GM23248 (cell line): ENCODE measurements at regions not wholly inside any gene's neighbourhood (a gene's known extent, or its start where the extent isn't known, plus 50 kb on each side); places are given as distances from the start of the nearest gene placed in this dataset.
"Not testable (repeated sequence)": the region's sequence is repeated elsewhere in the genome, so short reads cannot be mapped to it uniquely, and the experiment has no call there.

Source experiments
- DNase-seq: peaks from one replicate; pipeline ENCODE4 v3.0.0-alpha.2; 2015
- H2AFZ ChIP-seq: fragments of 200-600 bp; sonication (generic); 2 replicates; pipeline ENCODE4 v1.6.1; 2016; ENCODE audit warnings: antibody characterized with exemption
- H3F3A ChIP-seq: fragments of 200-600 bp; sonication (generic); 2 replicates; pipeline ENCODE4 v1.6.1; 2016; ENCODE audit warnings: mild to moderate bottlenecking, antibody characterized with exemption, mixed run types; ENCODE audit not compliant: insufficient read depth
- H3K27ac ChIP-seq: fragments of 200-600 bp; sonication (generic); 2 replicates; pipeline ENCODE4 v1.5.1; 2016; ENCODE audit warnings: mild to moderate bottlenecking
- H3K27me3 ChIP-seq: fragments of 200-600 bp; sonication (generic); replicated peaks from 2 replicates; pipeline ENCODE4 v1.6.1; 2016; ENCODE audit warnings: mild to moderate bottlenecking; ENCODE audit not compliant: insufficient read depth
- H3K36me3 ChIP-seq: fragments of 200-600 bp; sonication (generic); 2 replicates; pipeline ENCODE4 v1.6.1; 2016; ENCODE audit warnings: low read depth, mild to moderate bottlenecking
- H3K4me1 ChIP-seq: fragments of 200-600 bp; sonication (generic); 2 replicates; pipeline ENCODE4 v1.6.1; 2016; ENCODE audit warnings: mild to moderate bottlenecking; ENCODE audit not compliant: insufficient read depth
- H3K4me2 ChIP-seq: fragments of 200-600 bp; sonication (generic); one replicate; pipeline ENCODE4 v1.6.1; 2016; ENCODE audit warnings: mild to moderate bottlenecking; ENCODE audit not compliant: unreplicated experiment
- H3K4me3 ChIP-seq: fragments of 200-600 bp; sonication (generic); 2 replicates; pipeline ENCODE4 v1.5.1; 2016; ENCODE audit warnings: mild to moderate bottlenecking
- H3K79me2 ChIP-seq: fragments of 200-600 bp; sonication (generic); 2 replicates; pipeline ENCODE4 v1.6.1; 2016; ENCODE audit warnings: mild to moderate bottlenecking; ENCODE audit not compliant: insufficient read depth
- H3K9ac ChIP-seq: fragments of 200-600 bp; sonication (generic); 2 replicates; pipeline ENCODE4 v1.6.1; 2016; ENCODE audit warnings: mild to moderate bottlenecking
- H3K9me2 ChIP-seq: fragments of 200-600 bp; sonication (generic); 2 replicates; pipeline ENCODE4 v1.6.1; 2016; ENCODE audit warnings: mixed run types, mild to moderate bottlenecking, moderate library complexity; ENCODE audit not compliant: insufficient read depth
- H3K9me3 ChIP-seq: fragments of 200-600 bp; sonication (generic); one replicate; pipeline ENCODE4 v1.6.1; 2017; ENCODE audit warnings: low read depth
- H4K20me1 ChIP-seq: fragments of 200-600 bp; sonication (generic); 2 replicates; pipeline ENCODE4 v1.6.0; 2016; ENCODE audit not compliant: insufficient read depth
- EZH2 ChIP-seq: fragments of 200-600 bp; sonication (generic); IDR thresholded peaks from 2 replicates; pipeline ENCODE4 v1.6.1; 2018; ENCODE audit warnings: antibody characterized with exemption, mild to moderate bottlenecking; ENCODE audit not compliant: insufficient read depth, poor library complexity, severe bottlenecking
- EZH2phosphoT487 ChIP-seq: fragments of 200-600 bp; sonication (generic); IDR thresholded peaks from 2 replicates; pipeline ENCODE4 v1.6.1; 2018; ENCODE audit warnings: antibody characterized with exemption, moderate library complexity, mild to moderate bottlenecking, low read depth; ENCODE audit not compliant: insufficient read depth
- WGBS, 2 experiments: methylation state at CpG; one replicate each; pipeline ENCODE4 v1.1.6; 2015 to 2017; ENCODE audit warnings: low lambda C conversion rate in 2 of 2, low coverage in 1 of 2; ENCODE audit errors: missing lambda C conversion rate in 2 of 2; 5-methylcytosine and 5-hydroxymethylcytosine counted together
- in situ Hi-C: fragments of 300-500 bp; cut with MboI; formaldehyde crosslinking; loops from 2 replicates; pipeline ENCODE4 v1.15.0; 2020

- no peak overlapping the region for H3K4me3 ChIP-seq
- no peaks in the 10 kb centered on the region for H3K79me2 ChIP-seq
- DNase-seq: no peak
Measured at GRCh38 chr13:80074143-80074752, 266.7 kb downstream of the SPRY2 start.

GRCh38 chr13:80072231-80072630 is 268.7 kb downstream of the SPRY2 start:
- in situ Hi-C loops: no loop called here
- Histone ChIP-seq H3K4me2 (no peak overlapping the region), H3K9me3 (no peaks in the 10 kb centered on the region), H3K27ac (no peak overlapping the region), H3K9ac (no peak overlapping the region), H2AFZ (no peak overlapping the region), H3K9me2 (no peaks in the 10 kb centered on the region), H3K36me3 (no peaks in the 10 kb centered on the region), H3K4me3 (no peak overlapping the region), H3F3A (no peaks in the 10 kb centered on the region), H4K20me1 (no peaks in the 10 kb centered on the region), H3K79me2 (no peaks in the 10 kb centered on the region), H3K27me3 (no peaks in the 10 kb centered on the region), H3K4me1 (no peaks in the 10 kb centered on the region)
- no peak for DNase-seq
- no peak for TF ChIP-seq EZH2phosphoT487
- TF ChIP-seq EZH2: no peak

More at GRCh38 chr13:80074143-80074752, 266.7 kb downstream of the SPRY2 start:
- Histone ChIP-seq H2AFZ (no peak overlapping the region), H3K9me3 (no peaks in the 10 kb centered on the region), H3K9me2 (no peaks in the 10 kb centered on the region), H4K20me1 (no peaks in the 10 kb centered on the region), H3K9ac (no peak overlapping the region), H3K27ac (no peak overlapping the region), H3K27me3 (no peaks in the 10 kb centered on the region), H3K4me2 (no peak overlapping the region), H3F3A (no peaks in the 10 kb centered on the region), H3K4me1 (no peaks in the 10 kb centered on the region), H3K36me3 (no peaks in the 10 kb centered on the region)
- in situ Hi-C loops: no loop called here
- TF ChIP-seq EZH2 (no peak), EZH2phosphoT487 (no peak)
- 87 to 92% methylated on average over 13 of the region's 13 CpGs for WGBS, 2 experiments

GRCh38 chr13:80070024-80070703 is 270.8 kb downstream of the SPRY2 start:
- Histone ChIP-seq H3K27ac (no peak overlapping the region), H3F3A (no peaks in the 10 kb centered on the region), H3K4me3 (no peak overlapping the region), H3K36me3 (no peaks in the 10 kb centered on the region), H3K27me3 (no peaks in the 10 kb centered on the region), H4K20me1 (no peaks in the 10 kb centered on the region), H3K4me2 (no peak overlapping the region), H3K9me3 (no peaks in the 10 kb centered on the region), H3K9me2 (no peaks in the 10 kb centered on the region), H3K4me1 (no peaks in the 10 kb centered on the region), H2AFZ (no peak overlapping the region), H3K9ac (no peak overlapping the region), H3K79me2 (no peaks in the 10 kb centered on the region)
- no peak for DNase-seq
- no peak for TF ChIP-seq EZH2phosphoT487
- no peak for TF ChIP-seq EZH2
- WGBS, 2 experiments: 67 to 68% methylated on average over 11 of the region's 11 CpGs
- in situ Hi-C loops: no loop called here

DNA sequence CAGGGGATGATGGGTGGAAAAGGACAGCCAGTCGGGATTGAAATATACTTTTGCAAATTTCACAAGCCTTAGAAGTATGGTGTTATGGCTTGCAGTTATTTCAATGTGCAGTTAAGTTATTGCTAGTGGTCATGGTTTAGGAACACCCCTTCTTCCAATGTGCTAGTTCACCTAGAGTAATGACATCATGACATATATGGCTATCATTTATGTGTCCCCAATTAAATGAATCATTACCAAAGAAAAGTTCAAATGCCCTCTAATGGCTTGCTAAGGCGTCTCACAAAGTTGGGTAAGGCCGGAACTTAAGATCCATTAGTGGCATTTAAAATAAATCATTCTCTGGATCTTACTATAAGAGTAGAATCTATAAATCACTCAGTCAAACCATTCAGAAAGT is 271.6 kb downstream of the SPRY2 start:
- no peaks in the 10 kb centered on the region for H3K36me3 ChIP-seq
- no peak overlapping the region for H3K4me2 ChIP-seq
- no peaks in the 10 kb centered on the region for H3K27me3 ChIP-seq
- H3K79me2 ChIP-seq: no peaks in the 10 kb centered on the region
- H2AFZ ChIP-seq: no peak overlapping the region
- in situ Hi-C loops: no loop called here
- no peaks in the 10 kb centered on the region for H3K4me1 ChIP-seq
- no peaks in the 10 kb centered on the region for H3K9me3 ChIP-seq
- TF ChIP-seq EZH2phosphoT487: no peak
- no peak for TF ChIP-seq EZH2
- H3K9ac ChIP-seq: no peak overlapping the region
- no peaks in the 10 kb centered on the region for H3F3A ChIP-seq
- DNase-seq: no peak
- WGBS, 2 experiments: 80 to 89% methylated on average over 3 of the region's 3 CpGs
- no peaks in the 10 kb centered on the region for H4K20me1 ChIP-seq
- H3K27ac ChIP-seq: no peak overlapping the region
- H3K9me2 ChIP-seq: no peaks in the 10 kb centered on the region
- no peak overlapping the region for H3K4me3 ChIP-seq

- TF ChIP-seq EZH2phosphoT487: no peak
- TF ChIP-seq EZH2: no peak
- H3K9me2 ChIP-seq: no peaks in the 10 kb centered on the region
- 14 to 22% methylated on average over 1 of the region's 1 CpG for WGBS, 2 experiments
Measured at GRCh38 chr13:80065996-80066395, 274.9 kb downstream of the SPRY2 start.

DNA sequence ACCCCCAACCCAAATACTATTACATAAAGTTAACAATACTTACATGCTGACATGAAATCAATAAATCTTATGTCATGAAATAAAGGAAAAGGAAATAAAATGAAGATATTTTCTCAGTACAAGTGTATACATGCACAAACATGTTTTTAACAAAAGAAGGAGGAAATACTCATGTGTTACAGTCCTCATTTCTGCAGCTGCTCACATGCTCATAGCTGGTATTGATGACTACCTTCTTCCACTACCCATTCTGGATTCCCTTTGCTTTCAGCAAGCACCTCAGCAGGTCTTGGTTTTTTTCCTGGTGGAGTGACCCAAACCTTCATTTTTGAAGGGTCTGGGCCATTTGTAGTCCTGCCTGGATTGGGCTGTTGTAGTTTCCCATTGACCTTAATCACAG is 278.5 kb downstream of the SPRY2 start:
- H3K9me3 ChIP-seq, H3K9me2 ChIP-seq, H3K36me3 ChIP-seq, H3K79me2 ChIP-seq, DNase-seq, H3K27me3 ChIP-seq, H3K4me2 ChIP-seq, H3K4me1 ChIP-seq, H4K20me1 ChIP-seq, H2AFZ ChIP-seq, in situ Hi-C loops, H3K4me3 ChIP-seq, H3K9ac ChIP-seq, H3K27ac ChIP-seq, H3F3A ChIP-seq: not testable (repeated sequence)

More at GRCh38 chr13:80065996-80066395, 274.9 kb downstream of the SPRY2 start:
- H3K9ac ChIP-seq: no peak overlapping the region
- H3K27ac ChIP-seq: no peak overlapping the region
- in situ Hi-C loops: no loop called here
- no peaks in the 10 kb centered on the region for H4K20me1 ChIP-seq
- DNase-seq: no peak
- no peaks in the 10 kb centered on the region for H3K36me3 ChIP-seq
- H3K4me1 ChIP-seq: no peaks in the 10 kb centered on the region
- no peak overlapping the region for H3K4me3 ChIP-seq
- no peaks in the 10 kb centered on the region for H3K79me2 ChIP-seq
- no peaks in the 10 kb centered on the region for H3K9me3 ChIP-seq
- H3K27me3 ChIP-seq: no peaks in the 10 kb centered on the region
- no peak overlapping the region for H2AFZ ChIP-seq
- H3K4me2 ChIP-seq: no peak overlapping the region
- H3F3A ChIP-seq: no peaks in the 10 kb centered on the region
